Urothelium cell line (cell line): ENCODE measurements at regions not wholly inside any gene's neighbourhood (a gene's known extent, or its start where the extent isn't known, plus 50 kb on each side); places are given as distances from the start of the nearest gene placed in this dataset.

Experiments used
- DNase-seq: peaks from one replicate; pipeline ENCODE4 v3.0.0; 2011; ENCODE audit warnings: low spot score, mixed read lengths
- FAIRE-seq: peaks from 2 replicates; lab custom pipeline; 2011; peaks lifted over from hg19 to GRCh38; lab: Jason Lieb, UNC

DNA sequence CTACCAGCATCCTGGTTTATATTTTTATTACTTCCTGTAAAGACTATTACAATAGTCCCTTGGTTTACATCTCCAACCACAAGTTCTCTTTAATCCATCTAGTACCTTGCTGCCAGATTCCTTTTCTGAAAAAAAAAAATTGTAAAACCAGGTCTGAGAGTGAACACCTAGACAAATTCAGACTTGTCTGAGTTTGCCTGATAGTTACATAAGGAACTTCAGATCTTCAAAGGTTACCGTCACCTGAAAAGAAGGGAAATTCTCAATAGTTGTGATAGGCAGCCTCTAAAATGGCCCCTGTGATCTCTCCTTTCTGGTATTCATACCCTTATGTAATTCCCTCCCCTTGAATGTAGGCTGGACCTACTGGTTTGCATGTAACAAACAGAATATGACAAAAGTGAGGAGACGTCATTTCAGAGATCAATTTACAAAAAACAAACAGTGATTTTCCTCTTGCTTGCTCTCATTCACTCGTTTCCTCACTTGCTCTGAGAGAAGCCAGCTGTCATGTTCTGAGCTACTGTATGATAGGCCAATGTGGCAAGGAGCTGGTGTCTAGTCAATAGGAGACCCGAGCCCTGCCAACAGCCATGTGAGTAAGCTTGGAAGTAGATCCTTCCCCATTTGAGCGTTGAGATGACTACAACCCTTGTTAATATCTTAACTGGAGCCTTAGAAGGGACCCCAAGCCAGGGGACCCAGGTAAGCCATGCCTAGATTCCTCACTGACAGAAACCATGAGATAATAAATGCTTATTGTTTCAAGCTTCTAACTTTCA lies 110.9 kb upstream of the LSM8 start:
- FAIRE-seq (no peak), DNase-seq (no peak)

- DNase-seq (no peak), FAIRE-seq (no peak)
Measured at GRCh38 chr7:118075936-118076335, 108.0 kb upstream of the LSM8 start.

DNA sequence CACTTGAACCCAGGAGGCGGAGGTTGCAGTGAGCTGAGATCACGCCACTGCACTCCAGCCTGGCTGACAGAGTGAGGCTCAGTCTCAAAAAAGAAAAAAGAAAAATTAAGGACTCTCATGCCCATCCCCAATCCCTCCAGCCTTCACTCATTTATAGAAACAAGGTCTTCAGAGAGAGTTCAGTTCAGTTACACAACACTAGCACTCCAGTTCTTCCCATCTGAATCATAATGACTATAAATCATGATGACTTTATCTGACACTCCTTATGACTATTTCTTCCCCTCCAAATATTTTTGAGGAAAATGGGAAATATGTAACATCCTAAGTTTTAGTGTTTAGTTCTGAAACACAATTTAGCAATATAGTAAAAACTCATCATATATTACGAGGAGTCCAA lies 107.4 kb upstream of the LSM8 start:
- FAIRE-seq = no peak
- no peak for DNase-seq

GRCh38 chr7:118078015-118078414 lies 105.9 kb upstream of the LSM8 start:
- FAIRE-seq (no peak), DNase-seq (no peak)

GRCh38 chr7:118079369-118079768 lies 104.6 kb upstream of the LSM8 start:
- DNase-seq (no peak), FAIRE-seq (no peak)

DNA sequence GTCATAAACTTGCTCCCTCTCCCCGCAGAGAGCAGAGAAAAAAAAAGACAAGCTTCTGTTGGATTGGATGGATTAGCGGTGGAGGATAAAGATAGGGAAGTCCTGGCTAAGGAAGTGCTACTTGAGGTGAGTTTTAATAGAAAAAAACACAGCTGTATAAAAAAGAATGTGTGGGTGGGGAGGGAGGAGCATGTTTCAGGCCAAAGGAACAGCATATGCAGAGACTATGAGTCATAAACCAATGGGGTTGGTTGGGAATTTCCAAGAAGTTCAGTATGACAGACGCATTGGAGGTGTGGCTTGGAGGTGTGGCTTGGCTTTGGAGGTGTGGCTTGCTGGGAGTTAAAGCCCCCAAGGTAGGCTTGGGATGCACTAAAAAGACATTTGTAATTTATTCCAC lies 103.0 kb upstream of the LSM8 start:
- DNase-seq (peak; percentile 62), FAIRE-seq (no peak)

GRCh38 chr7:118082506-118082905 lies 101.5 kb upstream of the LSM8 start:
- DNase-seq (no peak), FAIRE-seq (no peak)

DNA sequence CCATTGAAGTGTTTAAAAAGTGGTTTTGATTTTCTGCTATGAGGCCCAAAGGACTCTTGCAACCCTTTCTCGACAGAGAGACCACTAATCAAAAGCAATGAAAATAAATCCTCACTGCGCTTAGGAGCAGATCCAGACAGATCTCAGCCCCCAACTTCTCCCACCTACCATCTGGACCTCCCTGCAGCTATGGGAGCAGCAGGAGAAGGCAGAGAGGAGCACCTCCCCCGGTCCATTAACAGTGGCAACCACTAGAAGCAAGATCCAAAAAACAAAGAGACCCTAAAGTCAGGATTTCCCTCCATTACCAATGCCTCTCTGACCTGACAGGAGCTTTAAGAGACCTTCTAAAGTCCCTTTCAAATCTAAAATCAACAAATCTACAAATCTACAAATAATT lies 99.0 kb upstream of the LSM8 start:
- no peak for DNase-seq
- FAIRE-seq = no peak

DNA sequence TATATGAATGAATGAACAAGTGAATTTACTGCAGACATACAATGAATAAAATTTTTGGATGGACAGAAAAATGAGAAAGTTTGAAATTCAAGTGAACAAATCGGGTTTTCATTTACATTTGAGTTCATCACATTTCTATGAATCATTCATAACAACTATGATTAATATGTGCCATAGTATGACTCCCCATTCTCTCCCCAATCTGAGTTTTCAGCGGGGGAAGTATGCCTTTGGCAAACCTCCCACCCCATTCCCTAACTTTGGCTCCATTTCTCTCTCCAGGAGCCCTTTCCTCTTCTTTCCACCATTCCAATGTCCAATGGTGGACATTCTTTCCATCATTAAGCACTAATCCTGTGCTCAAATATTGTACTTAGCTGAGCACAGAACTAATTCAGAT lies 96.8 kb upstream of the LSM8 start:
- DNase-seq (no peak), FAIRE-seq (no peak)

GRCh38 chr7:118094044-118094443 lies 89.9 kb upstream of the LSM8 start:
- no peak for DNase-seq
- FAIRE-seq = no peak

DNA sequence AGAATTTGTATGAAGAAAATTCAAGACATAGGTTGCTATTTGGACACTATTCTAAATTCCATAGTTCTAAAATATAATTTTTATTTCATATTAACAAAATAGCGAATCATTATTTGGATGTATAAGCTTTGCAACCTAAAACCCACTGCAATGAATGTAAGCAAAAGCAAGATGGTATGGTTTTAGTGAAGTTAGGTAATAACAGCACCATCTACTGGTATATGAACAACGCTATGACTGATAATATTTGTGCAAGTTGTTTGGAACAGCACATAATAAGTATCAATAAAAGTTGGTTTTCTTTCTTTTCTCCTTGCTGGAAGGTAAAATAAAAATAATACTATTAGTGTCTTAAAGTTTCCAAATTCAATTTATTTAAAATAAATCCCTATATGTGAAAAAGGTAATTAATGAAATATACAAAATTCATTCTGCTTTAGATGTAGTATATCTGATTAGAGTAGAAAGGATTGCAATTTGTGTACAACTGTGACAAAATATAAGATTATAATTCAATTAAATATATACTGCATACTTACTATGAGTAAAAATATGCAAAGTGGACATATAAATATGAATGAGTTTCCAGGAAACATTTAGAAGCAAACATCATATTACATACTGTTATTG lies 79.0 kb upstream of the LSM8 start:
- DNase-seq = peak; percentile 3
- FAIRE-seq = no peak

DNA sequence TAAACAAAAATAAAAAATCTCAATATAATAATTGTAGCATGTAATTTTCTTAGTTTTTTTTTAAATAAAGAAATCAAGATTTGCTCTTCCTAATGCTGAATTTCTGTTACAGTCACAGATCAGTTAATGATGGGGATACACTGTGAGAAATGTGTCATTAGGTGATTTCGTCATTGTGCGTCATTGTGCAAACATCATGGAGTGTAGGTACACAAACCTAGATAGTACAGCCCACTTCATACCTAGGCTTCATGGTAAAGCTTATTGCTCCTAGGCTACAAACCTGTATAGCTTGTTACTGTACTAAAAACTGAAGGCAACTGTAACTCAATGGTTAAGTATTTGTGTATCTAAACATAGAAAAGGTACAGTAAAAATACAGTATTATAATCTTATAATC lies 74.4 kb upstream of the LSM8 start:
- no peak for FAIRE-seq

GRCh38 chr7:118110178-118110925 lies 73.6 kb upstream of the LSM8 start:
- FAIRE-seq = no peak

More for the DNA sequence above, 74.4 kb upstream of the LSM8 start:
- no peak for DNase-seq

DNA sequence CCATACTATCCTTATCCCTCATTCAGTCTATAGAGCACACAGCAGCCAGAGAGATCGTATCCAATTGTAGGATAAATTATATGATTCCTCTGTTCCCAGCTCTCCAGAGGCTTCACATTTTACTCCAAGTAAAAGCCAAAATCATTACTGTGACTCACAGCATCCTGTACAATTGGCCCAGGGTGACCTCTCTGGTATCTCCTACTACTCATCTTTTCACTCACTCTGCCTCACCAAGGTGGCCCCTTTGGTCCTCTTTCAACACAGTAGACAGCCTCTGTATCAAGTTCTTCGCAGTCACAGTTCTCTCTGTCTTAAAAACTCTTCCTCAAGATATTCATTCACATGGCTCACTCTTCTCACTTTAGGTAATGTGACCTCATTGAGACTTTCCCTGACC lies 72.6 kb upstream of the LSM8 start:
- no peak for FAIRE-seq

More at GRCh38 chr7:118110178-118110925, 73.6 kb upstream of the LSM8 start:
- DNase-seq = no peak

GRCh38 chr7:118114175-118114574 lies 69.8 kb upstream of the LSM8 start:
- DNase-seq (no peak), FAIRE-seq (no peak)

More for the DNA sequence above, 72.6 kb upstream of the LSM8 start:
- DNase-seq = no peak

GRCh38 chr7:118129041-118129795 lies 54.7 kb upstream of the LSM8 start:
- FAIRE-seq = no peak

GRCh38 chr7:118132764-118133163 lies 51.2 kb upstream of the LSM8 start:
- FAIRE-seq (no peak), DNase-seq (no peak)

More at GRCh38 chr7:118129041-118129795, 54.7 kb upstream of the LSM8 start:
- DNase-seq = no peak
